GM12878 (cell line): ENCODE measurements at regions not wholly inside any gene's neighbourhood (a gene's known extent, or its start where the extent isn't known, plus 50 kb on each side); places are given as distances from the start of the nearest gene placed in this dataset.

Experiments
- CTCF ChIP-seq, 3 experiments: IDR thresholded peaks in 2 of 3; conservative IDR thresholded peaks in 1 of 3; 2 replicates each; pipeline ENCODE4 v1.5.1; 2011; ENCODE audit warnings: low read depth in 3 of 3, low read length in 3 of 3, mild to moderate bottlenecking in 3 of 3, control low read depth in 2 of 3, moderate library complexity in 2 of 3, inconsistent platforms in 1 of 3, mixed read lengths in 1 of 3; ENCODE audit not compliant: control insufficient read depth in 2 of 3, insufficient read depth in 1 of 3; ENCODE audit errors: extremely low read depth in 1 of 3
- EED ChIP-seq: sonication (generic); IDR thresholded peaks from 2 replicates; pipeline ENCODE4 v1.6.1; 2016; ENCODE audit warnings: antibody characterized with exemption, low read depth
- EZH2 ChIP-seq: IDR thresholded peaks from 2 replicates; pipeline ENCODE4 v1.6.1; 2012; ENCODE audit warnings: low read depth, mild to moderate bottlenecking, control low read depth, inconsistent platforms, low read length, borderline replicate concordance; ENCODE audit not compliant: control insufficient read depth
- MTA2 ChIP-seq: fragments of 450-650 bp; IDR thresholded peaks from 2 replicates; pipeline ENCODE4 v1.6.1; 2016; ENCODE audit warnings: low read depth, mild to moderate bottlenecking, moderate library complexity
- POLR2A ChIP-seq: IDR thresholded peaks from 2 replicates; pipeline ENCODE4 v1.6.1; 2011; ENCODE audit warnings: low read depth, mild to moderate bottlenecking, low read length
- REST ChIP-seq: IDR thresholded peaks from 2 replicates; pipeline ENCODE4 v1.6.1; 2012; ENCODE audit warnings: mild to moderate bottlenecking, low read depth, low read length
- SIN3A ChIP-seq: IDR thresholded peaks from 2 replicates; pipeline ENCODE4 v1.6.1; 2012; ENCODE audit warnings: low read depth, low read length, improper control_type of control experiment
- SMC3 ChIP-seq: IDR thresholded peaks from 2 replicates; pipeline ENCODE4 v1.6.1; 2011; ENCODE audit warnings: low read length, improper control_type of control experiment, borderline replicate concordance

GRCh38 chr2:104762031-104762430 lies 91.9 kb upstream of the POU3F3 start:
- no peak for TF ChIP-seq SMC3
- TF ChIP-seq EED: no peak
- no peak for TF ChIP-seq REST
- TF ChIP-seq CTCF (IDR thresholded peaks at IDR 0.05 in 2 of 3, conservative IDR thresholded peaks at IDR 0.05 in 1 of 3; ENCODE audit: control insufficient read depth in 2 of 3, extremely low read depth in 1 of 3, insufficient read depth in 1 of 3, low read depth in 3 of 3, low read length in 3 of 3): no peak
- TF ChIP-seq EZH2: no peak
- TF ChIP-seq MTA2: no peak
- no peak for TF ChIP-seq POLR2A
- TF ChIP-seq SIN3A: no peak
